Tongue (tissue), 1 donor: ENCODE measurements at regions not wholly inside any gene's neighbourhood (a gene's known extent, or its start where the extent isn't known, plus 50 kb on each side); places are given as distances from the start of the nearest gene placed in this dataset.
"Not testable (repeated sequence)": the region's sequence is repeated elsewhere in the genome, so short reads cannot be mapped to it uniquely, and the experiment has no call there.

ENCODE experiments used
- DNase-seq: peaks from one replicate; pipeline ENCODE4 v3.0.0-alpha.2; 2015

GRCh38 chr2:111509225-111509869 is 374.6 kb downstream of the ANAPC1 start:
- DNase-seq, result not testable (repeated sequence)

- DNase-seq, result not testable (repeated sequence)
These were observed 373.6 kb downstream of the ANAPC1 start for GRCh38 chr2:111510384-111510783.

DNA sequence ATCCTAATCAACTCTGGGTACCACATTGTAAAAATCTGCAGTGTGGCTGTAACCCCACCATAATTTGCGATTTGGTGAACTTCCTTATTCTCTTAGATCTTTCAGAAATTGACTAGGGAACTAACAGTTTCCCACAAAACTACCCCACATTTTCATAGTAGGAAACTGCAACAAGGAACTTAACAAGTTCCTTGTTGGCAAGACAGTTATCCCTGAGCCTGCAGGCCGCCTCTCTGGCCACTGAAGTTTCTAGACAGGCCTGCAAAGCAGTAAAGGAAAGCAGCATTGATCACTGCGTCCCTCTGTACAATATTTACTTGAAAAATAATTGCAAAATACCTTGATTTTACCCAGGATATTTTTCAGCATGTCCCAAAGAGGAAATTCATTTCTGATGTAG is 372.9 kb downstream of the ANAPC1 start:
- DNase-seq, result not testable (repeated sequence)

- not testable (repeated sequence) for DNase-seq
These were observed 371.6 kb downstream of the ANAPC1 start for GRCh38 chr2:111512378-111512777.

DNA sequence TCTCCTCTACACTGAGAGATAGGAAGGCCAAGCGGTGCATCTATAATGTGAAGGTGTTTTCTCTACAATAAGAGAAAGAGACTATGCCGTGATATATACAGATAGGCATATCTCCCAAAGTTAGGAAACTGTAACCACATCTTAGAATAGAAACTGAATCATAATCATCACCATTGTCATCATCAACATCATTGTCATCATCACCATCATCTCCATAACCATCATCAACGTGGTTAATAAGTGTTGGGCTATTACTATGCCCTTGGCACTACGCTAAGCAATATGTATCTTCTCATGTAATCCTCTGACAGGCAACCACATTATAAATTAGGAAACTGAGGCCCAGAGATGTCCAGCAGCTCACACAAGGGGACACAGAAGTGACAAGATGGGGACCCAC is 369.9 kb downstream of the ANAPC1 start:
- not testable (repeated sequence) for DNase-seq

- not testable (repeated sequence) for DNase-seq
These were observed 366.8 kb downstream of the ANAPC1 start for GRCh38 chr2:111517050-111517720.

- DNase-seq, result not testable (repeated sequence)
These were observed 366.3 kb downstream of the ANAPC1 start for GRCh38 chr2:111517721-111518053.

DNA sequence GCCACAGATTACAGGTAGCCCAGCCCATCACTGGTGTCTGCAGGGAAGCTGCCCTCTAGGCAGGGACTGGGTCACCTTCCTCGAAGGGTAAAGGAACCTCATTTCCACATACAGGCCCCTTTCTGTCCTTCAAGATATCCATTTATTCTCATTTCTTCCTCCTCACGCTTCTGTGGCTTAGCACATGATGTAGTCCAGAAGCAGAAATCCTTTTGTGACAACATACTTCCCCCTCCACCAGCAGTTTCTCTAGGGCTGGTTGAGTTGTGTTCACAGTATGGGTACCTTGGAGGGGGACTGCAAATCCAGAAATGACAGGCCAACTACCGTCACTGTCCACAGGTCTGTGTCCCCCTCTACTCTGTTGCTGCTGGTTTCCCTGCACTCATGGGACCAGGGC is 364.9 kb downstream of the ANAPC1 start:
- DNase-seq, result no peak

DNA sequence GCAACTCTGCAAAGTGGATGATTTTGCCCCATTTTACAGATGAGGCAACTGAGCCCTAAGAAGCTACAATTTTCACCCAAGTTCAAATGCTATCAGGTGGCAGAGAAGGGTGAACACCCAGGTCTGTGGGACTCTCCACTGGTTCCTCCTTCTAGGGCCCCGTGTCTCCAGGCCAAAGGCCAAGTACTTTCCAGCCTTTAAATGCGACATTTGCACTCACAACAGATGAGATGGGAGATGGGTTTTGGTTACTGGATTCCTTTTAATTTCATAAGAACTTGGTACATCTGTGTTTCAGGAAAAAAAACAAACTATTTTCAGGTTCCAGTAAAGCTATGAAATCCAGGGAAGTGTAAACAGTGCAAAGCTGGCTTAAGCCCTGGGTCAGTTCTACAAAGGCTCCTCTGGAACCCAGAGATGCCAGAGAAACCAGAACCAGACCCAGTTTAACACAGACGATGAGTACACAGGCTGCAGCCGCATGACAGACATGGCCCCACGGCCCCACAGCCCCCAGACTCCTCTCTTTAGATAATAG is 361.7 kb downstream of the ANAPC1 start:
- DNase-seq, result peak; percentile 16

DNA sequence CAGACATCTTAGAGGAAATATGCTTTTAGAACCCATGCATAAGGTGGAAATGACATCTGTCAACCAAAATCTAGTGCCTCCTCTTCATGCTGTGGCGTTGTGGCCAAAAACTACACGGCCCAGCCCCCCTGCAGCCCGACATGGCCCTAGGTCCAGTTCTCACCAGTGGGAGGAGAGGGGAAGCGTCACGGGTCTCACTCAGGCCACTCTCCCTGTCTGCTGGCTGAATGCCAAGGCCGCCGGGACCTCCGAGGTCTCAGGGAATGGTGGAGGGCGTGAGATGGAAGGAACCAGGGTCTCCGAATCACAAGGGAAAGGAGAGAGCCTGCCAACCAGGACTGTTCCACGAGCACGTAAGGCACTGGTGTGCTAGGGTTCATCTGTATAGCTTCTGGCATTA is 361.0 kb downstream of the ANAPC1 start:
- DNase-seq, result peak; percentile 11

DNA sequence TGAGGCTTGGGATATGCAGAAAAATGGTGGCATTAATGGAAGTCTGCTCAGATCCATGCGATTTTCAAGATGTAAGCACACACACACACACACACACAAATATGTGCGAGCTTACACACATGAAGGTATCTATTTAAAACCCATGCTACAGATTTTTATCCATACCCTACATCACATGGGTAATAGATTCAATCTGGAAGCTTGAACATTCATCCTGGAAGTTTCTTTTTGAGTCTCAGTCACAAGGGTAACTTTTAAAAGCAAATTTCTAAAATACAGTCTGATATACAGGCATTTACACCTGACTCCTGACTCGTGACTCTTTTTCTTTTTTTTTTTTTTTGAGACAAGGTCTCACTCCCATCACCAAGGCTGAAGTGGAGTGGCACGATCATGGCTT is 359.0 kb downstream of the ANAPC1 start:
- DNase-seq, result not testable (repeated sequence)

GRCh38 chr2:111526041-111526639 is 357.9 kb downstream of the ANAPC1 start:
- not testable (repeated sequence) for DNase-seq

DNA sequence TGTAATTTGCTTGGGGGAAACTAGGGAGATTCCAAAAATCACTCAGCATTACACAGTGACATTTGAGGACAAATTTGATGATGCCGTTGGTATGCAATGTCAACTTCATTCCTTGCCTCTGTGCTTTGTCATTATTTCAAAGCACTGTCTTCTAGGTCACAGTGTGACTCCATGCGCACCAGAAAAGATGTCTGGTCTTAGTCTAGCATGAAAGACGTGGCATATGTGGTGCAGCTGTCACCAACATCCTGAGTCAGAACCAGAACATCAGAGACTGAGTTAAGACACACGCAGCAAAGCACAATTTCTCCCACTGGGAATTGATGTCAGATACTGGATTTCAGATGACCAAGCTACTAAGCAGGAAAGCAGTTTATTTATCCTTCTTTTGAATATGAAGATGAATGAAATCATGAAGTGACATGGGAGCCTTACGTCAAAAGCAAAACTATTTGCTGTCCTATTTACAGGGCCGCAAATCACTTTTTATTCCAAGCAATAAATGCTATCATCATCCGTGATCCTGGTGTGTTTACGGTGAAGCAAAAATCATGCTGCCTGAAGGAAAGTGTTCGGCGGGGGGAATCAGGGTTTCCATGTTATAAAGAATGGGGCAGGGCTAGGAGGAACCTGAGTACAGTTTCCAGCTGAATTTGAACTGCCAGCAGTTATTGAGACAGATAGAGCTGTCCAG is 356.1 kb downstream of the ANAPC1 start:
- not testable (repeated sequence) for DNase-seq

DNA sequence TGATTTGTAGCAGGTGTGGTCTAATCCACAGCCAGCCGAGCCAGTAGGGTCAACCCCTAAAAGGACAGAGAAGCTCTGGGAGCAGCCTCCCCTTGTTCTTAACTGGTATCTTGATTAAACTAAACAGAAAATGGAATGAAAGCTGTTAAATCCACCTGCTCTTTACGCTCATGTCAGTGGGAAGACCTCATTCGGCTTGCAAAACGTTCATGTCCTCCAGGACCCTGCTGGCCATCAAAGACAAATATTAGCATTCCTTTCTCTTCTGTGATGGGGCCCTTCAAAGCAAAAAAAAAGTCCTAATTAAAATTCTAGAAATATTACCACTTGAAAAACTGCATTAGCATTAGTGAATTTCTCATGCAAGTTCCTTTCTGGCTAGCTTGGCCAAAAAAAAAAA is 355.0 kb downstream of the ANAPC1 start:
- not testable (repeated sequence) for DNase-seq

- DNase-seq, result not testable (repeated sequence)
These were observed 353.6 kb downstream of the ANAPC1 start for GRCh38 chr2:111530239-111530965.

DNA sequence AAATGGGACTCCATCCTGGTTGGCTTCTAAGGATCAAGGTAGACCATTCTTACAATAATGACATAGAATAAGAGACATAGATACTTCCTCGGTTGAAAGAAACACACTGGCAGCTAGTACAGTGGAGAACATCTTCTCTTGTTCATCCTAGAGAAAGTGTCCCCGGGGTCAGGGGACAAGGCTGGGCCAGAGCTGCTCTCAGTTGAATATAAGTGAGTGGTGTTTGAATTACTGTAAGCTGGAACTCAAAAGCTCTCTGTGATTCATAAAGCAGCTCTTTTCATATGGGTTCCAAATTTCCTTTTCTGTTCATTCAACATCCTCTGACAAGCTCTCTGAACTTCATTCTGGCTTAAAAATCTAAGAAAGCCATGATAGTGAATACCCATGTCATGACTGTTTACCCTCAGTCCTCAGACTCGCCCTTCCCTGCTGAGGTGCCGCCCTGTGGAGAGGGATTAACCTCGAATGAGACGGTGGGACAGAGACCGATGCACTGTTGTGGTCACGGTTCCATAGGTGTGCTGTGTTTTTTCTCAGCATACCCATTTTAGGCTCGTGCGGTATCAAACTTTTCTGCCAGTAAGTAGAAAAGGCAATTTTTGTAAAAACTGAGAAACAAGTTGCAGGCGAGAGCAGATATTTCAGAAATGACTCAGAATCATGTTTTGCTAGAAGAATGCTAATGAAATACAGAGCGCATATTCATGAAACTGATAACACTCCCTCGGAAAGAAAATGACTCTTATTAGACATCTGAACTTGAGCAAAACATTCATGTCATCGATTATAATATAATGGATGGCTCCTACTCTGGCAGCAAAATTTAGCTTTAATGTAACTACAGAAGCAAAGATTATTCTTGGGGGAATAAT is 351.1 kb downstream of the ANAPC1 start:
- not testable (repeated sequence) for DNase-seq

DNA sequence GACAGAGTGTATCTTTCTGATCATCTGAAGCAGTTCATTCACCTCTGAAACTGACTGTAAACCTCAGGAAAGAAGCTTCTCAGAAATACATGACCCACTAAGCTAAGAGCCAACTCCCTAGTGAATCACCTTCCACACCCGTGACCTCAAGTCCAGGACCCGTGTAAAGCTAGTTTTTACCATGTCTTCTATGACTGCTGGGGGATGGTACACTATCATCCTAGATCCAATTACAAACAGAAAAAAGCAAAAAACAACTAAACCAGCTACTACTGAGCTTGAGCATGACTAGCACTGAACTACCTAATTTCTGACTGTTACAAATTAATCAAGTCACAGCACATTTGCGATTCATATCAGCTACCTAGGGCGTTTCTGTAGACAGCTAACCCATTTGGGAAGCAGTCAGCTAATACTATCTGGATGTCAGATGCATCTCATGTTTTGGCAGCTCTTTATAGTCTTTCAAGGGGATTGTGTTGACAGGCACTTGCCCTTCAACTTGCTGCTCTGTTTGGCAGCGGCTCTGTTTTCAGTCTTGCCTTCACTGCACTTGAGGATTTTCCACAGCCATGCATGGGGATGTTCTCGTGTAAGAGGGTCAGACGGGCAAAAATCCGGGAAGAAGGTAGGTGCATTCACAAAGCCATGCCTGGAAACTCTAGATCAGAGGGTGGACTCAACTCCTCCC is 350.3 kb downstream of the ANAPC1 start:
- DNase-seq, result not testable (repeated sequence)

GRCh38 chr2:111534910-111535352 is 349.1 kb downstream of the ANAPC1 start:
- peak; percentile 31 for DNase-seq

- DNase-seq, result no peak
These were observed 348.6 kb downstream of the ANAPC1 start for GRCh38 chr2:111535404-111535803.

DNA sequence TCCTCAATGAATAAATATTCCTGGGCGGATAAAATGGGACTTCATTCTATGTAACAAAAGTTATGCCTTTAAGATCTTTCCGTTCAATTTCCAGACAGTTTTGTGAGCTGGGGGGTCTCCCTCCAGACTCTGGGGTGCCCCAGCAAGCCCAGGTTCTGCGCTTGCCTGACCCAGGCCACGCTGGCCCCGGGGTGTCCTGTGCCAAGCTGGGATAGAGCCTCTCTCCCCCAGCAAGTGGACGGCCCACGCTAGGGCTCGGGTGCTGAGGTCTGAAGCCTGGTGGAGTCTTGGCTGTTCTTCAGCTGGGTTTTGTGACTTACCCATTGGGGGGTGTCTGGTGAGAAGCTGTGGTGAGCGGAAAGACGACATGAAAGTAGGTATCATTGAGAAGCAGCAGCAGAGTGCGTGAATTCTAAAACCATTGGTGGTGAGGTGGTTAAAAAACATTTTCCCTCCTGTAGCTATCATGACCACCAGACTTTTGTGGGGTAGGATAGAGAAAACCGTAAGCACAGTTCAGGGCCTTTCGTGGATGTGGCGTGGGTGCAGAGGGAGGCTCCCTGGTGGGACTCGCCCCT is 346.8 kb downstream of the ANAPC1 start:
- no peak for DNase-seq
